Stomach (tissue), 8 donors: ENCODE measurements at regions not wholly inside any gene's neighbourhood (a gene's known extent, or its start where the extent isn't known, plus 50 kb on each side); places are given as distances from the start of the nearest gene placed in this dataset.
A peak's percentile ranks its signal among the peaks of the same experiment; 100 is the strongest.

Experiments
- DNase-seq, 2 donors: peaks; one replicate each; pipeline versions ENCODE4 v3.0.0 to v3.0.0-alpha.2; 2013 to 2019
- H3K27ac ChIP-seq, 5 donors: fragments of 200-600 bp in 4 of 5; sonication (generic) in 4 of 5; one replicate each; pipeline ENCODE4 v1.5.1; 2013 to 2019; ENCODE audit warnings: mild to moderate bottlenecking in 1 of 5, moderate library complexity in 1 of 5
- H3K27me3 ChIP-seq, 3 donors: fragments of 200-600 bp; sonication (generic); one replicate each; pipeline ENCODE4 v1.5.1; 2017 to 2019; ENCODE audit warnings: mixed run types in 1 of 3
- H3K36me3 ChIP-seq, 4 donors: fragments of 200-600 bp; sonication (generic); 1 replicate in 3 of 4; 2 replicates in 1 of 4; pipeline ENCODE4 v1.5.1; 2016 to 2019
- H3K4me1 ChIP-seq, 4 donors: fragments of 200-600 bp; sonication (generic); one replicate each; pipeline ENCODE4 v1.5.1; 2016 to 2019
- H3K4me3 ChIP-seq, 4 donors: fragments of 200-600 bp; sonication (generic) in 3 of 4; one replicate each; pipeline ENCODE4 v1.5.1; 2016 to 2019; ENCODE audit warnings: mild to moderate bottlenecking in 1 of 4
- H3K9me3 ChIP-seq, 4 donors: fragments of 200-600 bp; sonication (generic); one replicate each; pipeline ENCODE4 v1.5.1; 2016 to 2019
- EP300 ChIP-seq: sonication (generic); formaldehyde crosslinking; IDR thresholded peaks from one replicate; pipeline ENCODE4 v1.6.1; 2017; ENCODE audit warnings: antibody characterized with exemption
- POLR2A ChIP-seq, 4 donors: fragments of 450-650 bp; IDR thresholded peaks; one replicate each; pipeline ENCODE4 v1.6.1; 2016; ENCODE audit warnings: antibody characterized with exemption in 4 of 4, control low read depth in 2 of 4, mild to moderate bottlenecking in 1 of 4, moderate library complexity in 1 of 4
- POLR2AphosphoS5 ChIP-seq, 3 donors: sonication (generic); formaldehyde crosslinking; IDR thresholded peaks; one replicate each; pipeline ENCODE4 v1.6.1; 2016; ENCODE audit warnings: antibody characterized with exemption in 3 of 3
- WGBS, 5 donors: extraction: QIAGEN DNeasy Blood & Tissue Kit in 3 of 5; methylation state at CpG; one replicate each; pipeline versions ENCODE4 v1.1.5 to v1.1.7; 2013 to 2018; 5-methylcytosine and 5-hydroxymethylcytosine counted together
- intact Hi-C: fragments of 100-400 bp; cut with DNase I; formaldehyde crosslinking; loops from one replicate; pipeline ENCODE4 v1.15.1; 2023; ENCODE audit warnings: low total_unique reads
- TF ChIP-seq, protein P1 (sequence below), 7 experiments: fragments of 450-650 bp in 4 of 7; fragments of 200-600 bp in 3 of 7; sonication (generic) in 3 of 7; IDR thresholded peaks; one replicate each; pipeline ENCODE4 v1.5.1; 2016 to 2019; ENCODE audit warnings: antibody characterized with exemption in 7 of 7, control low read depth in 2 of 7, mild to moderate bottlenecking in 1 of 7
- donor health status: healthy with polysubstance abuse.
- donor health status: Bipolar disorder and iron deficiency.
- donor health status: healthy.

GRCh38 chrX:45400027-45400779 is 199.5 kb upstream of the DIPK2B start:
- TF ChIP-seq, protein P1, sequence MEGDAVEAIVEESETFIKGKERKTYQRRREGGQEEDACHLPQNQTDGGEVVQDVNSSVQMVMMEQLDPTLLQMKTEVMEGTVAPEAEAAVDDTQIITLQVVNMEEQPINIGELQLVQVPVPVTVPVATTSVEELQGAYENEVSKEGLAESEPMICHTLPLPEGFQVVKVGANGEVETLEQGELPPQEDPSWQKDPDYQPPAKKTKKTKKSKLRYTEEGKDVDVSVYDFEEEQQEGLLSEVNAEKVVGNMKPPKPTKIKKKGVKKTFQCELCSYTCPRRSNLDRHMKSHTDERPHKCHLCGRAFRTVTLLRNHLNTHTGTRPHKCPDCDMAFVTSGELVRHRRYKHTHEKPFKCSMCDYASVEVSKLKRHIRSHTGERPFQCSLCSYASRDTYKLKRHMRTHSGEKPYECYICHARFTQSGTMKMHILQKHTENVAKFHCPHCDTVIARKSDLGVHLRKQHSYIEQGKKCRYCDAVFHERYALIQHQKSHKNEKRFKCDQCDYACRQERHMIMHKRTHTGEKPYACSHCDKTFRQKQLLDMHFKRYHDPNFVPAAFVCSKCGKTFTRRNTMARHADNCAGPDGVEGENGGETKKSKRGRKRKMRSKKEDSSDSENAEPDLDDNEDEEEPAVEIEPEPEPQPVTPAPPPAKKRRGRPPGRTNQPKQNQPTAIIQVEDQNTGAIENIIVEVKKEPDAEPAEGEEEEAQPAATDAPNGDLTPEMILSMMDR (IDR thresholded peaks at IDR 0.05), result no peak
- TF ChIP-seq POLR2A (IDR thresholded peaks at IDR 0.05) (no peak), POLR2AphosphoS5 (IDR thresholded peaks at IDR 0.05) (no peak), EP300 (no peak)
- H3K36me3 ChIP-seq, result no peaks in the 10 kb centered on the region
- H3K9me3 ChIP-seq, result peaks cover 0 to 15% (median 11%) of the 10 kb centered on the region in 4 donors
- H3K4me3 ChIP-seq, result no peak overlapping the region
- 49 to 69% (median 50%) methylated on average over 3 of the region's 3 CpGs for WGBS, 5 donors
- intact Hi-C loops, result no loop called here
- no peaks in the 10 kb centered on the region for H3K27me3 ChIP-seq
- H3K4me1 ChIP-seq, result no peaks in the 10 kb centered on the region
- H3K27ac ChIP-seq, result no peak overlapping the region
- peak in 1 of 2 donors; percentile 42 for DNase-seq

DNA sequence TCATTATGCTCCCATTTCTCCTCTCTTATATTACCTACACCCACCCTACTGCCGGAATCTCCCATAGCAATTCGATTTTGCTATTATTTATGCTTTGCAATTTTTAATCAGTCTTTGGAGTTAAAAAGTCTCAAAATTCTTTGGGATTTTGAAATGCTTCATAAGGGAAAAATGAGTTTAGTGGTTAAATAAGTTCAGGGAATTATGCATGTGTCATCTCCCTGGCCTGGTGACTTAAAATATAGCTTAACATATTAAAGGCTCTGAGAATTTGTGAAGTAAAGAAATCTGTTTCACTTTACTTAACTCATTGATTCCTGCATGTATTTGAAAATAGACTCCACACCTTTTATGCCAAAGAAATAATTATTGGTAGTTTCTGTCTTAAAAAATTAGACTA is 185.1 kb upstream of the DIPK2B start:
- 66 to 91% (median 72%) methylated on average over 2 of the region's 2 CpGs for WGBS, 5 donors

DNA sequence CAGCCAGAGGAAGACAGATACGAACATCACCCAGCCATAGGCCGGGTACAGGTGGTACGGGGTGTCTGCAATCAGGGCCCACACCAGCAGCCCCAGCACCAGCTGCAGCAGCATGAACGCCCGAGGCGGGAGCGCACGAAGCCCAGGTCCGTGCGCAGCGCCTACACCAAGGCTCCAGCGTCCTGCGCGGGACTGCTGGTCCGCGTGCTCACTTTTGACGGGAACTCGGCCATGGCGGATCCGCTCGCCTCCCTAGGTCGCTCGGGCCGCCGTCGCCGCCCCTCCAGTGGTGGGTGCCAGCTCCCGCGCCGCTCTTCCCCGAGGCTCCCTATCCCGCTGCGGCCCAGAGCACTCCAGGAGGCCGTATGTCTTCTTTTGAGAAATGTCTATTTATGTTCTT is 181.2 kb upstream of the DIPK2B start:
- no peak overlapping the region for H3K27ac ChIP-seq
- H3K36me3 ChIP-seq, result no peaks in the 10 kb centered on the region
- H3K4me1 ChIP-seq, result no peaks in the 10 kb centered on the region
- 84 to 97% (median 96%) methylated on average over 10 to 34 of the region's 34 CpGs for WGBS, 5 donors
- no peaks in the 10 kb centered on the region for H3K27me3 ChIP-seq
- intact Hi-C loops, result no loop called here
- peaks cover 0 to 10% (median 3%) of the 10 kb centered on the region in 4 donors for H3K9me3 ChIP-seq
- TF ChIP-seq EP300 (no peak), POLR2A (IDR thresholded peaks at IDR 0.05) (no peak), POLR2AphosphoS5 (IDR thresholded peaks at IDR 0.05) (no peak)
- TF ChIP-seq, protein P1 (IDR thresholded peaks at IDR 0.05), result no peak
- H3K4me3 ChIP-seq, result no peak overlapping the region
- DNase-seq, result no peak

More for the DNA sequence above, 185.1 kb upstream of the DIPK2B start:
- Histone ChIP-seq H3K27ac (no peak overlapping the region), H3K36me3 (no peaks in the 10 kb centered on the region), H3K9me3 (peaks cover 0 to 23% (median 8%) of the 10 kb centered on the region in 4 donors), H3K4me1 (no peaks in the 10 kb centered on the region), H3K4me3 (no peak overlapping the region), H3K27me3 (no peaks in the 10 kb centered on the region)
- DNase-seq, result no peak
- TF ChIP-seq EP300 (no peak), POLR2AphosphoS5 (IDR thresholded peaks at IDR 0.05) (no peak), POLR2A (IDR thresholded peaks at IDR 0.05) (no peak)
- TF ChIP-seq, protein P1 (IDR thresholded peaks at IDR 0.05), result no peak
- intact Hi-C loops, result no loop called here

GRCh38 chrX:45381366-45381765 is 180.7 kb upstream of the DIPK2B start:
- no peak for TF ChIP-seq POLR2A (IDR thresholded peaks at IDR 0.05)
- TF ChIP-seq EP300, result no peak
- TF ChIP-seq, protein P1 (IDR thresholded peaks at IDR 0.05), result no peak
- no peak for TF ChIP-seq POLR2AphosphoS5 (IDR thresholded peaks at IDR 0.05)
- no peak for DNase-seq
- Histone ChIP-seq H3K9me3 (peaks cover 0 to 10% (median 3%) of the 10 kb centered on the region in 4 donors), H3K4me3 (no peak overlapping the region), H3K36me3 (no peaks in the 10 kb centered on the region), H3K27me3 (no peaks in the 10 kb centered on the region), H3K27ac (no peak overlapping the region), H3K4me1 (no peaks in the 10 kb centered on the region)
- 90 to 98% (median 96%) methylated on average over 9 to 24 of the region's 24 CpGs for WGBS, 5 donors
- intact Hi-C loops, result no loop called here
